ENCODE measurements at regions not wholly inside any gene's neighbourhood (a gene's known extent, or its start where the extent isn't known, plus 50 kb on each side); places are given as distances from the start of the nearest gene placed in this dataset.

- H3K79me2 ChIP-seq (replicated peaks; ENCODE audit: insufficient read depth, low read length): no peaks in the 10 kb centered on the region
- H3K4me3 ChIP-seq (ENCODE audit: low read length): no peak overlapping the region
- H3K36me3 ChIP-seq (ENCODE audit: insufficient read depth, low read length): no peaks in the 10 kb centered on the region
- H3K9me3 ChIP-seq (ENCODE audit: low read length): no peaks in the 10 kb centered on the region
- TF ChIP-seq EP300 (conservative IDR thresholded peaks at IDR 0.05; ENCODE audit: poor library complexity, severe bottlenecking) (no peak), RAD21 (conservative IDR thresholded peaks at IDR 0.05) (no peak), EZH2 (IDR thresholded peaks at IDR 0.05; ENCODE audit: borderline replicate concordance, insufficient read depth, low read length, poor library complexity, severe bottlenecking) (no peak), TAF1 (IDR thresholded peaks at IDR 0.05; ENCODE audit: low read depth) (no peak), MXI1 (conservative IDR thresholded peaks at IDR 0.05; ENCODE audit: poor library complexity, severe bottlenecking) (no peak), REST (IDR thresholded peaks at IDR 0.05; ENCODE audit: borderline replicate concordance) (no peak), POLR2AphosphoS5 (IDR thresholded peaks at IDR 0.05) (no peak), SMC3 (conservative IDR thresholded peaks at IDR 0.05; ENCODE audit: poor library complexity) (no peak)
- no peak overlapping the region for H3K4me2 ChIP-seq (ENCODE audit: low read length)
- H2AFZ ChIP-seq (ENCODE audit: low read depth, low read length): no peak overlapping the region
- H3K27me3 ChIP-seq (ENCODE audit: insufficient read depth, low read depth, low read length): no peaks in the 10 kb centered on the region
- no peak overlapping the region for H3K9ac ChIP-seq (ENCODE audit: low read length)
- no peak overlapping the region for H3K27ac ChIP-seq (ENCODE audit: low read length)
- H3F3A ChIP-seq (ENCODE audit: insufficient read depth, low read length, poor library complexity, severe bottlenecking): no peaks in the 10 kb centered on the region
- H4K20me1 ChIP-seq (ENCODE audit: insufficient read depth): no peaks in the 10 kb centered on the region
- no peaks in the 10 kb centered on the region for H3K9me2 ChIP-seq (ENCODE audit: insufficient read depth, low read length)
Measured at GRCh38 chr1:234987415-234988154, 141.1 kb downstream of the TOMM20 start.

- Histone ChIP-seq H3K9ac (ENCODE audit: low read length) (no peak overlapping the region), H3K27me3 (ENCODE audit: insufficient read depth, low read depth, low read length) (no peaks in the 10 kb centered on the region), H2AFZ (ENCODE audit: low read depth, low read length) (no peak overlapping the region), H3K4me3 (ENCODE audit: low read length) (no peak overlapping the region), H3K36me3 (ENCODE audit: insufficient read depth, low read length) (no peaks in the 10 kb centered on the region), H3F3A (ENCODE audit: insufficient read depth, low read length, poor library complexity, severe bottlenecking) (no peaks in the 10 kb centered on the region), H3K27ac (ENCODE audit: low read length) (no peak overlapping the region), H3K4me2 (ENCODE audit: low read length) (no peak overlapping the region), H3K79me2 (replicated peaks; ENCODE audit: insufficient read depth, low read length) (no peaks in the 10 kb centered on the region), H3K9me2 (ENCODE audit: insufficient read depth, low read length) (no peaks in the 10 kb centered on the region), H3K9me3 (ENCODE audit: low read length) (no peaks in the 10 kb centered on the region), H4K20me1 (ENCODE audit: insufficient read depth) (no peaks in the 10 kb centered on the region)
- TF ChIP-seq CTCF (IDR thresholded peaks at IDR 0.05; ENCODE audit: poor library complexity, severe bottlenecking) (no peak), TAF1 (IDR thresholded peaks at IDR 0.05; ENCODE audit: low read depth) (no peak), EZH2 (IDR thresholded peaks at IDR 0.05; ENCODE audit: borderline replicate concordance, insufficient read depth, low read length, poor library complexity, severe bottlenecking) (no peak), POLR2AphosphoS5 (IDR thresholded peaks at IDR 0.05) (no peak), RAD21 (conservative IDR thresholded peaks at IDR 0.05) (no peak)
Measured at GRCh38 chr1:234986750-234987414, 141.8 kb downstream of the TOMM20 start.

Data from neural cell (in vitro differentiated cells).